ENCODE measurements at regions not wholly inside any gene's neighbourhood (a gene's known extent, or its start where the extent isn't known, plus 50 kb on each side); places are given as distances from the start of the nearest gene placed in this dataset.

- DNase-seq (ENCODE audit: extremely low read depth in 1 of 4, low spot score in 3 of 4) = no peak
- FAIRE-seq = no peak
- ChIA-PET CTCF (ENCODE audit: low intra/inter-chr PET ratio) (no interaction called here), POLR2A (no interaction called here)
- in situ Hi-C loops (cut with MboI) = no loop called here
- no peak for ATAC-seq
- intact Hi-C loops (cut with micrococcal nuclease) = no loop called here
- no peaks in the 10 kb centered on the region for H3K36me3 ChIP-seq (ENCODE audit: control insufficient read depth, insufficient read depth, low read length)
- H3K9ac ChIP-seq (ENCODE audit: insufficient read depth in 1 of 2, low read depth in 2 of 2, low read length in 2 of 2) = no peak overlapping the region
- BruUV-seq (replicated peaks) = no TSS peak
- H3K27me3 ChIP-seq (ENCODE audit: control insufficient read depth in 2 of 2, insufficient read depth in 2 of 2, low read length in 2 of 2) = no peaks in the 10 kb centered on the region
- H3K79me2 ChIP-seq (ENCODE audit: control insufficient read depth, insufficient read depth, low read length) = no peaks in the 10 kb centered on the region
- no peaks in the 10 kb centered on the region for H4K20me1 ChIP-seq (replicated peaks; ENCODE audit: control insufficient read depth, insufficient read depth, low read length)
- H3K9me3 ChIP-seq (replicated peaks; ENCODE audit: control insufficient read depth, insufficient read depth, low read depth, low read length) = no peaks in the 10 kb centered on the region
- H2AFZ ChIP-seq (ENCODE audit: low read depth, low read length) = no peak overlapping the region
- H3K4me1 ChIP-seq (replicated peaks in 1 of 2; ENCODE audit: control insufficient read depth in 2 of 2, insufficient read depth in 2 of 2, low read length in 2 of 2) = no peaks in the 10 kb centered on the region
- no peak overlapping the region for H3K4me2 ChIP-seq (ENCODE audit: insufficient read depth, low read length)
- H3K9me1 ChIP-seq (ENCODE audit: control insufficient read depth, insufficient read depth, low read length) = no peaks in the 10 kb centered on the region
- H3K4me3 ChIP-seq = no peak overlapping the region
- no peak overlapping the region for H3K27ac ChIP-seq (ENCODE audit: extremely low read depth, low read depth, low read length)
- TF ChIP-seq TCF7 (IDR thresholded peaks at IDR 0.05; ENCODE audit: borderline replicate concordance) = no peak
- no peak for TF ChIP-seq CEBPZ (IDR thresholded peaks at IDR 0.05; ENCODE audit: borderline replicate concordance, low read depth, low read length)
- TF ChIP-seq PHF20 (IDR thresholded peaks at IDR 0.05; ENCODE audit: partially characterized antibody) = no peak
- TF ChIP-seq, protein P1, sequence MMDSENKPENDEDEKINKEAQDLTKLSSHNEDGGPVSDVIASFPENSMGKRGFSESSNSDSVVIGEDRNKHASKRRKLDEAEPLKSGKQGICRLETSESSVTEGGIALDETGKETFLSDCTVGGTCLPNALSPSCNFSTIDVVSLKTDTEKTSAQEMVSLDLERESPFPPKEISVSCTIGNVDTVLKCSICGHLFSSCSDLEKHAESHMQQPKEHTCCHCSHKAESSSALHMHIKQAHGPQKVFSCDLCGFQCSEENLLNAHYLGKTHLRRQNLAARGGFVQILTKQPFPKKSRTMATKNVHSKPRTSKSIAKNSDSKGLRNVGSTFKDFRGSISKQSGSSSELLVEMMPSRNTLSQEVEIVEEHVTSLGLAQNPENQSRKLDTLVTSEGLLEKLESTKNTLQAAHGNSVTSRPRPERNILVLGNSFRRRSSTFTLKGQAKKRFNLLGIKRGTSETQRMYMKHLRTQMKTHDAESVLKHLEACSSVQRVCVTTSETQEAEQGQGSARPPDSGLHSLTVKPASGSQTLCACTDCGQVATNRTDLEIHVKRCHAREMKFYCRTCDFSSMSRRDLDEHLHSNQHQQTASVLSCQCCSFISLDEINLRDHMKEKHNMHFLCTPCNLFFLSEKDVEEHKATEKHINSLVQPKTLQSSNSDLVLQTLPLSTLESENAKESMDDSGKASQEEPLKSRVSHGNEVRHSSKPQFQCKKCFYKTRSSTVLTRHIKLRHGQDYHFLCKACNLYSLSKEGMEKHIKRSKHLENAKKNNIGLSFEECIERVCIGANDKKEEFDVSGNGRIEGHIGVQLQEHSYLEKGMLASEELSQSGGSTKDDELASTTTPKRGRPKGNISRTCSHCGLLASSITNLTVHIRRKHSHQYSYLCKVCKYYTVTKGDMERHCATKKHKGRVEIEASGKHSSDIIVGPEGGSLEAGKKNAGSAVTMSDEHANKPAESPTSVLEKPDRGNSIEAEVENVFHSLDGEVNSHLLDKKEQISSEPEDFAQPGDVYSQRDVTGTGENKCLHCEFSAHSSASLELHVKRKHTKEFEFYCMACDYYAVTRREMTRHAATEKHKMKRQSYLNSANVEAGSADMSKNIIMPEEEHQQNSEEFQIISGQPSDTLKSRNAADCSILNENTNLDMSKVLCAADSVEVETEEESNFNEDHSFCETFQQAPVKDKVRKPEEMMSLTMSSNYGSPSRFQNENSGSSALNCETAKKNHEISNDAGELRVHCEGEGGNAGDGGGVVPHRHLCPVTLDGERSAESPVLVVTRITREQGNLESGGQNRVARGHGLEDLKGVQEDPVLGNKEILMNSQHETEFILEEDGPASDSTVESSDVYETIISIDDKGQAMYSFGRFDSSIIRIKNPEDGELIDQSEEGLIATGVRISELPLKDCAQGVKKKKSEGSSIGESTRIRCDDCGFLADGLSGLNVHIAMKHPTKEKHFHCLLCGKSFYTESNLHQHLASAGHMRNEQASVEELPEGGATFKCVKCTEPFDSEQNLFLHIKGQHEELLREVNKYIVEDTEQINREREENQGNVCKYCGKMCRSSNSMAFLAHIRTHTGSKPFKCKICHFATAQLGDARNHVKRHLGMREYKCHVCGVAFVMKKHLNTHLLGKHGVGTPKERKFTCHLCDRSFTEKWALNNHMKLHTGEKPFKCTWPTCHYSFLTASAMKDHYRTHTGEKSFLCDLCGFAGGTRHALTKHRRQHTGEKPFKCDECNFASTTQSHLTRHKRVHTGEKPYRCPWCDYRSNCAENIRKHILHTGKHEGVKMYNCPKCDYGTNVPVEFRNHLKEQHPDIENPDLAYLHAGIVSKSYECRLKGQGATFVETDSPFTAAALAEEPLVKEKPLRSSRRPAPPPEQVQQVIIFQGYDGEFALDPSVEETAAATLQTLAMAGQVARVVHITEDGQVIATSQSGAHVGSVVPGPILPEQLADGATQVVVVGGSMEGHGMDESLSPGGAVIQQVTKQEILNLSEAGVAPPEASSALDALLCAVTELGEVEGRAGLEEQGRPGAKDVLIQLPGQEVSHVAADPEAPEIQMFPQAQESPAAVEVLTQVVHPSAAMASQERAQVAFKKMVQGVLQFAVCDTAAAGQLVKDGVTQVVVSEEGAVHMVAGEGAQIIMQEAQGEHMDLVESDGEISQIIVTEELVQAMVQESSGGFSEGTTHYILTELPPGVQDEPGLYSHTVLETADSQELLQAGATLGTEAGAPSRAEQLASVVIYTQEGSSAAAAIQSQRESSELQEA (IDR thresholded peaks at IDR 0.05; ENCODE audit: low read depth) = no peak
- TF ChIP-seq, protein P2, sequence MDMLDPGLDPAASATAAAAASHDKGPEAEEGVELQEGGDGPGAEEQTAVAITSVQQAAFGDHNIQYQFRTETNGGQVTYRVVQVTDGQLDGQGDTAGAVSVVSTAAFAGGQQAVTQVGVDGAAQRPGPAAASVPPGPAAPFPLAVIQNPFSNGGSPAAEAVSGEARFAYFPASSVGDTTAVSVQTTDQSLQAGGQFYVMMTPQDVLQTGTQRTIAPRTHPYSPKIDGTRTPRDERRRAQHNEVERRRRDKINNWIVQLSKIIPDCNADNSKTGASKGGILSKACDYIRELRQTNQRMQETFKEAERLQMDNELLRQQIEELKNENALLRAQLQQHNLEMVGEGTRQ (CRISPR knock-in tag; IDR thresholded peaks at IDR 0.05) = no peak
- TF ChIP-seq ATF6 (CRISPR knock-in tag; IDR thresholded peaks at IDR 0.05) = no peak
- TF ChIP-seq ZNF133 (CRISPR knock-in tag; IDR thresholded peaks at IDR 0.05) = no peak
- TF ChIP-seq ZBTB17 (CRISPR knock-in tag; IDR thresholded peaks at IDR 0.05) = no peak
Measured at GRCh38 chr12:61107118-61107517, 1153.1 kb upstream of the USP15 start.

Measured in K562 (cell line).